Upper lobe of left lung (tissue), 6 donors: ENCODE measurements at regions not wholly inside any gene's neighbourhood (a gene's known extent, or its start where the extent isn't known, plus 50 kb on each side); places are given as distances from the start of the nearest gene placed in this dataset.

ENCODE experiments used
- ATAC-seq, 2 donors: fragments of 200-7000 bp; cut with Tn5 transposase; one replicate each; pipeline ENCODE4 v1.9.1; 2022; ENCODE audit warnings: mild to moderate bottlenecking in 2 of 2, moderate library complexity in 2 of 2; ENCODE audit not compliant: low FRiP score in 2 of 2
- DNase-seq, 2 donors: peaks; one replicate each; pipeline ENCODE4 v3.0.0-alpha.2; 2019 to 2020
- H3K27ac ChIP-seq, 4 donors: fragments of 200-600 bp; sonication (generic); one replicate each; pipeline ENCODE4 v1.5.1; 2016 to 2019
- H3K27me3 ChIP-seq, 4 donors: fragments of 200-600 bp; sonication (generic); one replicate each; pipeline ENCODE4 v1.5.1; 2017 to 2019
- H3K36me3 ChIP-seq, 4 donors: fragments of 200-600 bp; sonication (generic); one replicate each; pipeline ENCODE4 v1.5.1; 2016 to 2019
- H3K4me1 ChIP-seq, 4 donors: fragments of 200-600 bp; sonication (generic); one replicate each; pipeline ENCODE4 v1.5.1; 2018 to 2019
- H3K4me3 ChIP-seq, 4 donors: fragments of 200-600 bp; sonication (generic); one replicate each; pipeline ENCODE4 v1.5.1; 2017 to 2019; ENCODE audit warnings: mild to moderate bottlenecking in 2 of 4, moderate library complexity in 1 of 4
- H3K9me3 ChIP-seq, 4 donors: fragments of 200-600 bp; sonication (generic); one replicate each; pipeline ENCODE4 v1.5.1; 2018 to 2019
- EP300 ChIP-seq, 4 donors: sonication (generic); formaldehyde crosslinking; IDR thresholded peaks; one replicate each; pipeline ENCODE4 v1.5.1; 2017; ENCODE audit warnings: antibody characterized with exemption in 4 of 4, control low read depth in 2 of 4
- POLR2A ChIP-seq, 4 donors: fragments of 450-650 bp; IDR thresholded peaks; one replicate each; pipeline ENCODE4 v1.5.1; 2016 to 2017; ENCODE audit warnings: antibody characterized with exemption in 4 of 4, mild to moderate bottlenecking in 2 of 4
- POLR2AphosphoS5 ChIP-seq, 2 donors: sonication (generic); formaldehyde crosslinking; IDR thresholded peaks; one replicate each; pipeline ENCODE4 v1.5.1; 2017; ENCODE audit warnings: antibody characterized with exemption in 2 of 2
- WGBS, 2 donors: methylation state at CpG; one replicate each; pipeline ENCODE4 v1.1.5; 2017 to 2018; 5-methylcytosine and 5-hydroxymethylcytosine counted together
- TF ChIP-seq, protein P1 (sequence below), 6 experiments: fragments of 450-650 bp in 4 of 6; fragments of 200-600 bp in 2 of 6; sonication (generic) in 2 of 6; IDR thresholded peaks; one replicate each; pipeline ENCODE4 v1.5.1; 2016 to 2019; ENCODE audit warnings: antibody characterized with exemption in 6 of 6
- donor health status: DM: no; HTN: no; CAD: no; lungs with moderate emphysema.
- donor health status: DM: no; HTN: yes; CAD: no; lungs with severe emphysema.

DNA sequence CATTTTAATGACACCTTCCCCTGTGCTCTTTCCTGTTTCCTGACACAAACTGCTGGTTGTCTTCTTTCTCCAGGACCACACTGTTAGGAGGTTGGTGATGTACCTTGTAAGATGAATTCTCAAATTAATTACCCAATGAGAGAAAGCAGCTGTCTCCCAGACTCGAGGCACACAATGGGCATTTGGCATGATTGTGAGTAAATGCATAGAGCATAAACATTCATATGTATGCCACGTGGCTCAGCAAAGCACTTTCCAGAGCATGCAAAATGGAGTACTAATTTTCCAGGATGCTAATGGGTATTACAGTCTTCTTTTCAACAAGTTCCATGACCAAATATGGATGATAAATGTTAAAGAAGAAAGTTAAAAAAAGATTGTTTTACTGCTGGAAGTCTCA, 235.2 kb upstream of the KLHL29 start:
- no peaks in the 10 kb centered on the region for H3K4me1 ChIP-seq
- H3K27me3 ChIP-seq = no peaks in the 10 kb centered on the region
- WGBS, 2 donors = 56 to 76% methylated on average over 2 of the region's 2 CpGs
- TF ChIP-seq POLR2A (IDR thresholded peaks at IDR 0.05) = no peak
- no peak for TF ChIP-seq POLR2AphosphoS5 (IDR thresholded peaks at IDR 0.05)
- TF ChIP-seq EP300 (IDR thresholded peaks at IDR 0.05) = no peak
- TF ChIP-seq, protein P1, sequence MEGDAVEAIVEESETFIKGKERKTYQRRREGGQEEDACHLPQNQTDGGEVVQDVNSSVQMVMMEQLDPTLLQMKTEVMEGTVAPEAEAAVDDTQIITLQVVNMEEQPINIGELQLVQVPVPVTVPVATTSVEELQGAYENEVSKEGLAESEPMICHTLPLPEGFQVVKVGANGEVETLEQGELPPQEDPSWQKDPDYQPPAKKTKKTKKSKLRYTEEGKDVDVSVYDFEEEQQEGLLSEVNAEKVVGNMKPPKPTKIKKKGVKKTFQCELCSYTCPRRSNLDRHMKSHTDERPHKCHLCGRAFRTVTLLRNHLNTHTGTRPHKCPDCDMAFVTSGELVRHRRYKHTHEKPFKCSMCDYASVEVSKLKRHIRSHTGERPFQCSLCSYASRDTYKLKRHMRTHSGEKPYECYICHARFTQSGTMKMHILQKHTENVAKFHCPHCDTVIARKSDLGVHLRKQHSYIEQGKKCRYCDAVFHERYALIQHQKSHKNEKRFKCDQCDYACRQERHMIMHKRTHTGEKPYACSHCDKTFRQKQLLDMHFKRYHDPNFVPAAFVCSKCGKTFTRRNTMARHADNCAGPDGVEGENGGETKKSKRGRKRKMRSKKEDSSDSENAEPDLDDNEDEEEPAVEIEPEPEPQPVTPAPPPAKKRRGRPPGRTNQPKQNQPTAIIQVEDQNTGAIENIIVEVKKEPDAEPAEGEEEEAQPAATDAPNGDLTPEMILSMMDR (IDR thresholded peaks at IDR 0.05) = no peak
- DNase-seq = no peak
- no peak overlapping the region for H3K4me3 ChIP-seq
- no peaks in the 10 kb centered on the region for H3K9me3 ChIP-seq
- no peak for ATAC-seq
- H3K27ac ChIP-seq = no peak overlapping the region
- H3K36me3 ChIP-seq = no peaks in the 10 kb centered on the region

DNA sequence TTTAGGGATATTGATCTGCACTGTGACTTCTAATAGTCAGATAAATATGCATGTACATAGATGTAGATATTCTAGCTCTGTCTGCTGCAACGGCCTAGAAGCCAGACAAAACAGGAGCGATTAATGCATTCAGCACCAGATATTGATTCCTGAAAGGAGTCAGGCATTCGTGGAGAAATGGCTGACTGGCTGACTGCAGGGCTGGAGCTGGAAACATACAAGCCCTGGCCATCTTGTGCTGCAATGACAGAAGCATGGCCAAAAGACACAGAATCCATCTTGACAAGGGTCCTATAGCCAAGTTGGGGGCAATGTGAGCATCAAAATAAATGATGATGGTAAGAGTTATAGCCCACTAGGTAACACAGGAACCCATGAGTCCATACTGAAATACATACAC, 231.5 kb upstream of the KLHL29 start:
- Histone ChIP-seq H3K27ac (no peak overlapping the region), H3K4me3 (no peak overlapping the region), H3K36me3 (no peaks in the 10 kb centered on the region), H3K4me1 (no peaks in the 10 kb centered on the region), H3K9me3 (no peaks in the 10 kb centered on the region), H3K27me3 (no peaks in the 10 kb centered on the region)
- TF ChIP-seq POLR2A (IDR thresholded peaks at IDR 0.05) = no peak
- TF ChIP-seq, protein P1 (IDR thresholded peaks at IDR 0.05) = no peak
- TF ChIP-seq EP300 (IDR thresholded peaks at IDR 0.05) = no peak
- 82 to 87% methylated on average over 3 of the region's 3 CpGs for WGBS, 2 donors
- ATAC-seq = no peak
- no peak for DNase-seq

DNA sequence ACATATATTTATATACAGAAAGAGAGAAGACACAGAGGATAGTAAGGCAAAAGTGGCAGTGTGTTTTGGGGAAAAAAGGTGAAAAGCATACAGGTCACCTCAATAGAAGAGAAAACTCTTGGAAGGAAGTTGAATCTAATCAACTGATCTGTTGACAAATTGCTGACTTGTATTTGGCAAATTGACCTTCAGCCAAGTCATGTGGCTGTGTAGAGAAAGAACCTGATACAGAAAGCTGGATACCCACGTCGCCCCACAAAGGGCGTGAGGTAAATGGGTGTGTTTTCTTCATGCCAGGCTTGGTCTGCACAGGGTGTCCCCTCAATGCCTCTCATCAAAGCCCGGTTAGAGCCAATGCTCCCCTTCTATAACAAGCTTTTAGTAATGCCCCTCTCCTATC, 230.0 kb upstream of the KLHL29 start:
- no peaks in the 10 kb centered on the region for H3K9me3 ChIP-seq
- H3K4me1 ChIP-seq = no peaks in the 10 kb centered on the region
- no peaks in the 10 kb centered on the region for H3K36me3 ChIP-seq
- H3K4me3 ChIP-seq = no peak overlapping the region
- no peak overlapping the region for H3K27ac ChIP-seq
- H3K27me3 ChIP-seq = no peaks in the 10 kb centered on the region
- DNase-seq = no peak
- WGBS, 2 donors = 74 to 77% methylated on average over 4 of the region's 4 CpGs
- ATAC-seq = no peak
- TF ChIP-seq POLR2AphosphoS5 (IDR thresholded peaks at IDR 0.05) = no peak
- TF ChIP-seq POLR2A (IDR thresholded peaks at IDR 0.05) = no peak

DNA sequence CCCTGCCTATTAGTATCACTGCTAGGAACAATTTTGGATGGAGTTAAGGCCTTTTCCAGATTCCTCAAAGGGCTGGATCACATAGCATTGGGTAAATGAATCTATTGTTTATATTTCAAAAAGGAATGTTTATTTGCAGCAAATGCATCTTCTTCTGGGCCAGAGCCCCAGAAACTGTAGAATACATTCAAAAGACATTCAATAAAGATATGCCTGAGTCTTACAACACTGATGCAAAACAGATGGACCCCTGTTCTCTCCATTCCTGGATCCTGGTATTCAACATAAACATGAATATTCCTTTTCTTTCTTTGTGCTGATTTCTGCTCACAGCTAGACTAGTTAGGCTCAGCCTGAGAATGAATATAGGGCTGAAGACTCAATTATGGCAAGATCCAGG, 227.2 kb upstream of the KLHL29 start:
- Histone ChIP-seq H3K9me3 (no peaks in the 10 kb centered on the region), H3K27ac (no peak overlapping the region), H3K4me1 (no peaks in the 10 kb centered on the region), H3K4me3 (no peak overlapping the region), H3K27me3 (no peaks in the 10 kb centered on the region), H3K36me3 (no peaks in the 10 kb centered on the region)
- no peak for TF ChIP-seq POLR2A (IDR thresholded peaks at IDR 0.05)
- no peak for TF ChIP-seq POLR2AphosphoS5 (IDR thresholded peaks at IDR 0.05)
- TF ChIP-seq, protein P1 (IDR thresholded peaks at IDR 0.05) = no peak
- no peak for TF ChIP-seq EP300 (IDR thresholded peaks at IDR 0.05)
- DNase-seq (no peak), ATAC-seq (no peak)

DNA sequence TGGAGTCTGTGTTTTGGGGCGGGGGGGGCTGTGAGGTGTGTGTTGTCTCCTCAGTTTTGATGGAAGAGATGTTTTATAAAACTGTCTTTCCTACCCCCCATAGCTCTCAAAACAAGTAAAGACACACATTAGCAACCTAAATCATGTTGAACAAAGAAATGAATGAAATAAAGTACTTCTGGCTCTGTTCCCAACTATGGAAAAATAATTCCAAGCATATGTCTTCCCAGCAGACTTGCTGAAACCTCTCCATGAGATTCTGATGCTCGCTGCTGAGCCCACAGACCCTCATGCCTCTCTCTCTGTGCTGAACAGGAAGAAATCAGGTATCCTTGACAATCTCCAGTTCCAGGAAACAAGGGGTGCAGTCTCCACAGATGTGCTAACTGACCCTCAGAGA, 226.7 kb upstream of the KLHL29 start:
- no peak overlapping the region for H3K4me3 ChIP-seq
- H3K36me3 ChIP-seq = no peaks in the 10 kb centered on the region
- no peaks in the 10 kb centered on the region for H3K9me3 ChIP-seq
- no peak for ATAC-seq
- 58 to 66% methylated on average over 2 of the region's 2 CpGs for WGBS, 2 donors
- TF ChIP-seq, protein P1 (IDR thresholded peaks at IDR 0.05) = no peak
- no peak for TF ChIP-seq POLR2AphosphoS5 (IDR thresholded peaks at IDR 0.05)
- no peak for TF ChIP-seq POLR2A (IDR thresholded peaks at IDR 0.05)
- H3K27me3 ChIP-seq = no peaks in the 10 kb centered on the region
- DNase-seq = no peak
- no peaks in the 10 kb centered on the region for H3K4me1 ChIP-seq
- no peak overlapping the region for H3K27ac ChIP-seq
